Subcutaneous abdominal adipose tissue (tissue), 5 donors: ENCODE measurements at regions not wholly inside any gene's neighbourhood (a gene's known extent, or its start where the extent isn't known, plus 50 kb on each side); places are given as distances from the start of the nearest gene placed in this dataset.

Source experiments
- H3K27ac ChIP-seq: one replicate; pipeline ENCODE4 v1.7.0; 2013; ENCODE audit warnings: low read depth, mild to moderate bottlenecking, inconsistent platforms, low read length, moderate library complexity
- H3K27me3 ChIP-seq, 5 donors: one replicate each; pipeline ENCODE4 v1.7.0; 2013; ENCODE audit warnings: low read length in 5 of 5, inconsistent platforms in 1 of 5; ENCODE audit not compliant: control insufficient read depth in 5 of 5, insufficient read depth in 4 of 5
- H3K36me3 ChIP-seq, 5 donors: one replicate each; pipeline ENCODE4 v1.7.0; 2013; ENCODE audit warnings: low read length in 5 of 5; ENCODE audit not compliant: control insufficient read depth in 5 of 5, insufficient read depth in 5 of 5
- H3K4me1 ChIP-seq, 5 donors: one replicate each; pipeline ENCODE4 v1.7.0; 2013; ENCODE audit warnings: low read length in 5 of 5, mild to moderate bottlenecking in 3 of 5, moderate library complexity in 1 of 5; ENCODE audit not compliant: control insufficient read depth in 5 of 5, insufficient read depth in 5 of 5
- H3K4me3 ChIP-seq, 5 donors: one replicate each; pipeline ENCODE4 v1.7.0; 2013; ENCODE audit warnings: low read length in 5 of 5, low read depth in 1 of 5
- H3K9ac ChIP-seq, 5 donors: one replicate each; pipeline ENCODE4 v1.7.0; 2013; ENCODE audit warnings: low read length in 5 of 5, mild to moderate bottlenecking in 4 of 5, moderate library complexity in 3 of 5
- H3K9me3 ChIP-seq, 5 donors: one replicate each; pipeline ENCODE4 v1.7.0; 2013; ENCODE audit warnings: low read length in 5 of 5; ENCODE audit not compliant: control insufficient read depth in 5 of 5
- donor health status: healthy.
- donor health status: healthy.
- donor health status: healthy.
- donor health status: healthy.
- donor health status: healthy.

DNA sequence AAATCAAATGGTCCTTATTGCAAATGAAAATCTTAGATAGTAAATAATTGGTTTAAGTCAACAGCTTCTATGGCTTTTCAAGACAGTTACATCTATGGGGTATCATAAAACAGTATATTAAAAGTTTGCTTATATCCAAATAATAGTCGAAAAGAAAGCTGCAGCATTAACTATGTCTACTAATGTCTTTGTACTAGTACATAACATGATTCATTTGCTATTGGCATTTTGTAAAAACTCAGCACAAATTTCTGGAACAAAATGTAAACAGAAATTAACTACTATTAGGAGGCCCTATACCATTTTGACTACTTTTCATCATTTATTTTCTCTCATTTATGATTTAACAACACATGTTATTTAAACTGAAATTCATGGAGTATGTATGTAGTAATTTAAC is 1435.2 kb upstream of the PRR20A start:
- Histone ChIP-seq H3K27ac (no peak overlapping the region), H3K4me1 (no peaks in the 10 kb centered on the region), H3K27me3 (no peaks in the 10 kb centered on the region), H3K9ac (no peak overlapping the region), H3K4me3 (no peak overlapping the region), H3K36me3 (no peaks in the 10 kb centered on the region), H3K9me3 (no peaks in the 10 kb centered on the region)

DNA sequence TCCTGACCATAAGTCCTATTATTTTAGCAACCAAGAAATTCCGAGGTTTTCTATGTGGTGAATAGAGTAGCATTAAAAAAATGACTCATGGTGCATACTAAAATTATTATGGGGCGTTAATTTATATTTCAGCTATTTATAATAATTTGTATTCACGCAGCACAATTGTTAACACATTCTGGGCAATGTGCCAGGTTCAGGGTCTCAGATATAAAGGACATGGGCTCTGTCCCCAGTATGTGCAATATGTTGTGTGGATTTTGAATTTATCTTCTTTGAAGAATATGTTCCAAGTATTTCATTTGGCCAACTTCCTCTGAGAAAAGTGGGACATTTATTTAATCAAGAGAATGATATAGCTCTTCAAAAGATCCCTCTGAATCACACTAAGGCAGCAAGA is 1434.7 kb upstream of the PRR20A start:
- Histone ChIP-seq H3K4me1 (no peaks in the 10 kb centered on the region), H3K36me3 (no peaks in the 10 kb centered on the region), H3K9me3 (no peaks in the 10 kb centered on the region), H3K27ac (no peak overlapping the region), H3K27me3 (no peaks in the 10 kb centered on the region), H3K4me3 (no peak overlapping the region), H3K9ac (no peak overlapping the region)

GRCh38 chr13:55714120-55714519 is 1426.6 kb upstream of the PRR20A start:
- Histone ChIP-seq H3K36me3 (no peaks in the 10 kb centered on the region), H3K9ac (no peak overlapping the region), H3K4me1 (no peaks in the 10 kb centered on the region), H3K27ac (no peak overlapping the region), H3K9me3 (peaks cover 0 to 3% (median 0%) of the 10 kb centered on the region in 5 donors), H3K4me3 (no peak overlapping the region), H3K27me3 (no peaks in the 10 kb centered on the region)

GRCh38 chr13:55727683-55728082 is 1413.0 kb upstream of the PRR20A start:
- H3K4me3 ChIP-seq: no peak overlapping the region
- no peak overlapping the region for H3K27ac ChIP-seq
- H3K27me3 ChIP-seq: no peaks in the 10 kb centered on the region

DNA sequence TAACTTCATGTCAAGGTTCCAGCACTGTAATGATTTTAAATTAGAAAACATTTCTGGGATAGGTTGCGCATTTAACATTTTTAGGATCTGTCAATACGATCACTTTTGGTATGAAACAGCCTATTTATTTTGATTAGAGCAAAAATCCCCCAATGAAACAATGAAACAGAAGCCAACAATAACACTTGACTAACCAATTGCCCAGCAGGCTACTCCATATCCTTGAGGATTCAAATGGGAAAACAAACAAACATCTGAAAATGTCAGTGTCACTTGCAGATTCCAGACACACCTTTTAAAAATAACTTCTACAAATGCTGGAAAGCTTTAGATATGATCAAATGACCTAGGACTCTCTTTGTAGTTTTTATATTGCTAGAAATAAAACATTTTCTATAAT is 1412.5 kb upstream of the PRR20A start:
- Histone ChIP-seq H3K27me3 (no peaks in the 10 kb centered on the region), H3K4me1 (no peaks in the 10 kb centered on the region), H3K9ac (no peak overlapping the region), H3K27ac (no peak overlapping the region), H3K4me3 (no peak overlapping the region), H3K9me3 (no peaks in the 10 kb centered on the region), H3K36me3 (no peaks in the 10 kb centered on the region)

More at GRCh38 chr13:55727683-55728082, 1413.0 kb upstream of the PRR20A start:
- Histone ChIP-seq H3K9ac (no peak overlapping the region), H3K9me3 (no peaks in the 10 kb centered on the region), H3K36me3 (no peaks in the 10 kb centered on the region), H3K4me1 (no peaks in the 10 kb centered on the region)

DNA sequence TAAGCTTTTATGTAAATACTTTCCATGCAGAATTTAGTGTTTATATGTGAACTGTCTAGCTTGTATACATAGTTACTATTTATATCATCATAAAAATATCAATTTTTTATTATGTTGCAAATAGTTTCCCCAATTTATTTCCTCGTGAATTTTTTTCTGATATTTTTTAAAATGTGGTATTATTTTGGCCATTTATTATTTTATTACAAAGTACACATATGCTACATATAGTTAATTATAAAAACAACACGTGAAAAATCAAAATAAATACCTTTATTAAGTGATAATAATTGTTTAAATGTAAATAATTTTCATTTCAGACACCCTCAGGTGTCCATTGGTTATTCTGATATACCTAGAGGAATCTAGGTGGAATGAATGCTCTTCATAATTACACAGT is 1394.9 kb upstream of the PRR20A start:
- H3K9ac ChIP-seq: no peak overlapping the region
- no peaks in the 10 kb centered on the region for H3K9me3 ChIP-seq
- no peak overlapping the region for H3K4me3 ChIP-seq
- H3K4me1 ChIP-seq: no peaks in the 10 kb centered on the region
- no peaks in the 10 kb centered on the region for H3K36me3 ChIP-seq
- no peak overlapping the region for H3K27ac ChIP-seq
- no peaks in the 10 kb centered on the region for H3K27me3 ChIP-seq

DNA sequence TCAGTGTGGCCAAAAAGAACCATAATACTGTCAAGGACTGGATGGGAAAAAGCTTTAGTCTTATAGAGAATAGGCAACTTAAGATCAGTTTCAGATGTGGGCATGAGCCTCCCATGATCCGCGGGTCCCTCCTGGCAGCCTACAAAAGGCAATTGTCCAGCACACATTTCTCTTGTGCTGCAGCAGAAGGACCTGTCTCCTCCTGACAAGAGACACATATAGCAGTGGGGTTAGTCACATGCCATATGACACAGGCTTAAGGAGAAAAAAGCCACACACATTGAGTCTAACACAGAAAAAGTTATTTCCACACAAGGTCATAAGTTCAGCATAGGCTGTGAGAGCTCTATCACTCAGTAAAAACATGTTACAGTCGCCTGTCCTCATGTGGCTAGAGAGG is 1378.7 kb upstream of the PRR20A start:
- Histone ChIP-seq H3K27ac (no peak overlapping the region), H3K4me1 (no peaks in the 10 kb centered on the region), H3K9ac (no peak overlapping the region), H3K4me3 (no peak overlapping the region), H3K27me3 (no peaks in the 10 kb centered on the region), H3K36me3 (no peaks in the 10 kb centered on the region), H3K9me3 (peaks cover 0 to 3% (median 0%) of the 10 kb centered on the region in 5 donors)

DNA sequence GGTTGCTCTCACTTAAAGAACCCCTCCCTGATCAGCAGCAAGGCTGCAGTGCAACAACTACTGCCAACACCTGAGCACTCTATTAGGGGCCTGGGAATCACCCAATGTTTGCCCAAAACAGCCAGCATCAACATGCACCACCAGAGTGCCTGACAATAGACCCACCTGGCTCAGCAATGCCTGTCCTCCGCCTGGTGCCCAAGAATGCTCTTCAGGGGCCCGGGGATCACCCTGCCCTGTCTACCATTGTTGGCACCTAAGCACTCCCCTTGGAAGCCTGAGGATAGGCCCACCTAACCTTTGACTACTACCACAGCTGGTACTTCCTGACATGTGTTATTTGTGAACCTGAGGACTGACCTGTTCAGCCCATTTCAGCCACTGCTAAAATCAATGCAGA is 1363.1 kb upstream of the PRR20A start:
- H3K9me3 ChIP-seq: peaks cover 0 to 4% (median 0%) of the 10 kb centered on the region in 5 donors
- H3K9ac ChIP-seq: no peak overlapping the region
- no peaks in the 10 kb centered on the region for H3K27me3 ChIP-seq
- H3K36me3 ChIP-seq: no peaks in the 10 kb centered on the region
- H3K27ac ChIP-seq: no peak overlapping the region
- H3K4me3 ChIP-seq: no peak overlapping the region
- H3K4me1 ChIP-seq: no peaks in the 10 kb centered on the region

DNA sequence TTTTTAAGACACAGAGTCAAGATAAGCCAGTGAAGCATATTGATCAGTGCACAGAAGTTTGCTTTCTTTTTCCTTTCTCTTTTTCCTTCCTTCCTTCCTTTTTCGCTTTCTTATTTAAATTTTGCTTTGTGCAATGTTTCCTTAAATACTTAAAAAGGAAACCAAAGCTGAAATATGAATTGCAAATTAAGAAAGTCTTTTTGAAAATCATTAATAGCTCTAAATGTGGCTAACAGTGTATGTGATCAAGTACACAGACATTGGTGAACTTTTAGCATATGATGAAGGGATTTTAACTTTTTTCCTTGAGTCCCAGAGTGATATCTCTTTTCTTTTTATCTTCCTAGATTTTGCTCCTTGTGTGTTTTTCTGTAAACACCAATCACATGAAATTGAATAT is 1356.9 kb upstream of the PRR20A start:
- Histone ChIP-seq H3K27me3 (no peaks in the 10 kb centered on the region), H3K4me3 (no peak overlapping the region), H3K36me3 (no peaks in the 10 kb centered on the region), H3K9ac (no peak overlapping the region), H3K4me1 (no peaks in the 10 kb centered on the region), H3K9me3 (no peaks in the 10 kb centered on the region), H3K27ac (no peak overlapping the region)

DNA sequence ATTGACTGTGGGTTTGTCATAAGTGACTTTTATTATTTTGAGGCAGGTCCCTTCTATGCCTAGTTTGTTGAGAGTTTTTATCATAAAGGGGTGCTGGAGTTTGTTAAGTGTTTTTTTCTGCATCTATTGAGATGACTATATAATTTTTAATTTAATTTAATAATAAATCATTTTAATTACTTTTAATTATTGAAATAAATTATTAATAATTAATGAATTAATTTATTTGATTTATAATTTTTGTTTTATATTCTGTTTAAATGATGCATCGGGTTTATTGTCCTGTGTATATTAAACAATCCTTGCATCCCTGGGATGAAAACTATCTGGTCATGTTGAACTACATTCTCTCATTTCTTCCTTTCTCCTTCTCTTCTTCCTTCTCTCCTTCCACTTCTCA is 1352.2 kb upstream of the PRR20A start:
- no peaks in the 10 kb centered on the region for H3K27me3 ChIP-seq
- no peak overlapping the region for H3K4me3 ChIP-seq
- no peaks in the 10 kb centered on the region for H3K9me3 ChIP-seq
- H3K4me1 ChIP-seq: no peaks in the 10 kb centered on the region
- no peaks in the 10 kb centered on the region for H3K36me3 ChIP-seq
- H3K9ac ChIP-seq: no peak overlapping the region
- no peak overlapping the region for H3K27ac ChIP-seq

GRCh38 chr13:55792544-55793193 is 1348.0 kb upstream of the PRR20A start:
- Histone ChIP-seq H3K4me3 (no peak overlapping the region), H3K27me3 (no peaks in the 10 kb centered on the region), H3K36me3 (no peaks in the 10 kb centered on the region), H3K9ac (no peak overlapping the region), H3K9me3 (no peaks in the 10 kb centered on the region), H3K4me1 (no peaks in the 10 kb centered on the region), H3K27ac (no peak overlapping the region)
